ENCODE measurements at regions not wholly inside any gene's neighbourhood (a gene's known extent, or its start where the extent isn't known, plus 50 kb on each side); places are given as distances from the start of the nearest gene placed in this dataset.

- Histone ChIP-seq H3K4me3 (no peak overlapping the region), H3K4me1 (peaks cover 7% of the 10 kb centered on the region), H3K36me3 (no peaks in the 10 kb centered on the region), H3K9me3 (replicated peaks) (no peaks in the 10 kb centered on the region), H3K27me3 (ENCODE audit: low read depth) (no peaks in the 10 kb centered on the region), H3K27ac (replicated peaks) (no peak overlapping the region)
- DNase-seq: no peak
- TF ChIP-seq CTCF (IDR thresholded peaks at IDR 0.05; ENCODE audit: borderline replicate concordance): no peak
- intact Hi-C loops (cut with micrococcal nuclease): no loop called here
These were observed 122.2 kb downstream of the ZBTB18 start for GRCh38 chr1:244173240-244173639.

- H3K4me1 ChIP-seq: peaks cover 7% of the 10 kb centered on the region
- H3K27ac ChIP-seq (replicated peaks): no peak overlapping the region
- no peak overlapping the region for H3K4me3 ChIP-seq
- H3K27me3 ChIP-seq (ENCODE audit: low read depth): no peaks in the 10 kb centered on the region
- intact Hi-C loops (cut with micrococcal nuclease): no loop called here
- TF ChIP-seq CTCF (IDR thresholded peaks at IDR 0.05; ENCODE audit: borderline replicate concordance): no peak
- no peaks in the 10 kb centered on the region for H3K36me3 ChIP-seq
- no peak for DNase-seq
- H3K9me3 ChIP-seq (replicated peaks): no peaks in the 10 kb centered on the region
These were observed 122.7 kb downstream of the ZBTB18 start for GRCh38 chr1:244173769-244174168.

GRCh38 chr1:244174922-244175521, 123.9 kb downstream of the ZBTB18 start:
- intact Hi-C loops (cut with micrococcal nuclease): no loop called here
- Histone ChIP-seq H3K4me3 (no peak overlapping the region), H3K27ac (replicated peaks) (no peak overlapping the region), H3K9me3 (replicated peaks) (no peaks in the 10 kb centered on the region), H3K36me3 (no peaks in the 10 kb centered on the region), H3K4me1 (peaks cover 7% of the 10 kb centered on the region), H3K27me3 (ENCODE audit: low read depth) (no peaks in the 10 kb centered on the region)
- DNase-seq: no peak
- TF ChIP-seq CTCF (IDR thresholded peaks at IDR 0.05; ENCODE audit: borderline replicate concordance): no peak

GRCh38 chr1:244176201-244176600, 125.1 kb downstream of the ZBTB18 start:
- Histone ChIP-seq H3K27ac (replicated peaks) (no peak overlapping the region), H3K36me3 (no peaks in the 10 kb centered on the region), H3K4me3 (no peak overlapping the region), H3K4me1 (peaks cover 4% of the 10 kb centered on the region), H3K9me3 (replicated peaks) (no peaks in the 10 kb centered on the region), H3K27me3 (ENCODE audit: low read depth) (no peaks in the 10 kb centered on the region)
- no peak for TF ChIP-seq CTCF (IDR thresholded peaks at IDR 0.05; ENCODE audit: borderline replicate concordance)
- no peak for DNase-seq
- intact Hi-C loops (cut with micrococcal nuclease): no loop called here

- intact Hi-C loops (cut with micrococcal nuclease): no loop called here
These were observed 129.2 kb downstream of the ZBTB18 start for GRCh38 chr1:244180256-244180655.

More at GRCh38 chr1:244180256-244180655, 129.2 kb downstream of the ZBTB18 start:
- Histone ChIP-seq H3K4me1 (no peaks in the 10 kb centered on the region), H3K27me3 (ENCODE audit: low read depth) (no peaks in the 10 kb centered on the region), H3K4me3 (no peak overlapping the region), H3K9me3 (replicated peaks) (no peaks in the 10 kb centered on the region), H3K27ac (replicated peaks) (no peak overlapping the region), H3K36me3 (no peaks in the 10 kb centered on the region)
- TF ChIP-seq CTCF (IDR thresholded peaks at IDR 0.05; ENCODE audit: borderline replicate concordance): no peak
- no peak for DNase-seq
